Stimulated activated CD4-positive, alpha-beta T cell treated with anti-CD3 and anti-CD28 coated beads, TNF-alpha, amount 100 ng/mL, for 24 hours (primary cell): ENCODE measurements at regions not wholly inside any gene's neighbourhood (a gene's known extent, or its start where the extent isn't known, plus 50 kb on each side); places are given as distances from the start of the nearest gene placed in this dataset.
A peak's percentile ranks its signal among the peaks of the same experiment; 100 is the strongest.

ENCODE experiments used
- DNase-seq, 3 experiments: peaks; one replicate each; pipeline ENCODE4 v3.0.0-alpha.2; 2020; ENCODE audit warnings: low read depth in 3 of 3

- no peak for DNase-seq
Measured at GRCh38 chr1:36582066-36582755, 99.5 kb upstream of the CSF3R start.

GRCh38 chr1:36580524-36580923 is 97.8 kb upstream of the CSF3R start:
- DNase-seq, result no peak

- no peak for DNase-seq
Measured at GRCh38 chr1:36579039-36579438, 96.3 kb upstream of the CSF3R start.

GRCh38 chr1:36576551-36577110 is 93.9 kb upstream of the CSF3R start:
- no peak for DNase-seq

GRCh38 chr1:36576118-36576517 is 93.4 kb upstream of the CSF3R start:
- peak; percentile 24 to 53 (median 26) for DNase-seq

- DNase-seq, result no peak
Measured at GRCh38 chr1:36573445-36573844, 90.7 kb upstream of the CSF3R start.

GRCh38 chr1:36572906-36573305 is 90.2 kb upstream of the CSF3R start:
- DNase-seq, result no peak

- DNase-seq, result no peak
Measured at GRCh38 chr1:36572142-36572715, 89.5 kb upstream of the CSF3R start.

- DNase-seq, result no peak
Measured at GRCh38 chr1:36571106-36571505, 88.4 kb upstream of the CSF3R start.

GRCh38 chr1:36570478-36571060 is 87.9 kb upstream of the CSF3R start:
- DNase-seq, result no peak

- DNase-seq, result no peak
Measured at GRCh38 chr1:36570006-36570405, 87.3 kb upstream of the CSF3R start.

GRCh38 chr1:36567601-36568341 is 85.1 kb upstream of the CSF3R start:
- DNase-seq, result no peak

GRCh38 chr1:36565576-36566501 is 83.1 kb upstream of the CSF3R start:
- DNase-seq, result no peak

- no peak for DNase-seq
Measured at GRCh38 chr1:36562181-36562685, 79.5 kb upstream of the CSF3R start.

- DNase-seq, result no peak
Measured at GRCh38 chr1:36561361-36561724, 78.6 kb upstream of the CSF3R start.

- DNase-seq, result no peak
Measured at GRCh38 chr1:36560621-36561360, 78.1 kb upstream of the CSF3R start.

- DNase-seq, result no peak
Measured at GRCh38 chr1:36560177-36560576, 77.5 kb upstream of the CSF3R start.

GRCh38 chr1:36559061-36559460 is 76.3 kb upstream of the CSF3R start:
- DNase-seq, result no peak

- no peak for DNase-seq
Measured at GRCh38 chr1:36557041-36558000, 74.6 kb upstream of the CSF3R start.
